Activated CD4-positive, CD25-positive, alpha-beta regulatory T cell treated with anti-CD3 and anti-CD28 coated beads, Interleukin-2, amount 50 U/mL, for 72 hours (primary cell): ENCODE measurements at regions not wholly inside any gene's neighbourhood (a gene's known extent, or its start where the extent isn't known, plus 50 kb on each side); places are given as distances from the start of the nearest gene placed in this dataset.
A peak's percentile ranks its signal among the peaks of the same experiment; 100 is the strongest.

ENCODE experiments used
- DNase-seq: peaks from one replicate; pipeline ENCODE4 v3.0.0; 2021

GRCh38 chr14:89626233-89626806 is 209.3 kb upstream of the FOXN3 start:
- no peak for DNase-seq

- no peak for DNase-seq
Measured at GRCh38 chr14:89625731-89626232, 208.7 kb upstream of the FOXN3 start.

- DNase-seq: no peak
Measured at GRCh38 chr14:89625244-89625713, 208.2 kb upstream of the FOXN3 start.

- DNase-seq: no peak
Measured at GRCh38 chr14:89624500-89625156, 207.6 kb upstream of the FOXN3 start.

GRCh38 chr14:89621791-89622638 is 205.0 kb upstream of the FOXN3 start:
- DNase-seq: no peak

- DNase-seq: peak; percentile 58
Measured at GRCh38 chr14:89621009-89621421, 204.0 kb upstream of the FOXN3 start.

GRCh38 chr14:89620436-89620835 is 203.4 kb upstream of the FOXN3 start:
- no peak for DNase-seq

GRCh38 chr14:89619596-89619995 is 202.6 kb upstream of the FOXN3 start:
- no peak for DNase-seq

GRCh38 chr14:89618811-89619551 is 201.9 kb upstream of the FOXN3 start:
- DNase-seq: peak; percentile 74

- DNase-seq: no peak
Measured at GRCh38 chr14:89618330-89618708, 201.3 kb upstream of the FOXN3 start.

- DNase-seq: peak; percentile 45
Measured at GRCh38 chr14:89617481-89618329, 200.7 kb upstream of the FOXN3 start.

GRCh38 chr14:89616852-89617341 is 199.9 kb upstream of the FOXN3 start:
- DNase-seq: no peak

- DNase-seq: no peak
Measured at GRCh38 chr14:89616425-89616824, 199.4 kb upstream of the FOXN3 start.

- DNase-seq: no peak
Measured at GRCh38 chr14:89615421-89615820, 198.4 kb upstream of the FOXN3 start.

- DNase-seq: no peak
Measured at GRCh38 chr14:89614009-89614691, 197.1 kb upstream of the FOXN3 start.

- DNase-seq: no peak
Measured at GRCh38 chr14:89613260-89614008, 196.4 kb upstream of the FOXN3 start.

GRCh38 chr14:89609500-89610100 is 192.6 kb upstream of the FOXN3 start:
- no peak for DNase-seq

- no peak for DNase-seq
Measured at GRCh38 chr14:89607453-89607852, 190.4 kb upstream of the FOXN3 start.

GRCh38 chr14:89603938-89604480 is 187.0 kb upstream of the FOXN3 start:
- DNase-seq: no peak
